Breast epithelium (tissue), 4 donors: ENCODE measurements at regions not wholly inside any gene's neighbourhood (a gene's known extent, or its start where the extent isn't known, plus 50 kb on each side); places are given as distances from the start of the nearest gene placed in this dataset.

Source experiments
- DNase-seq, 2 donors: peaks; one replicate each; pipeline ENCODE4 v3.0.0-alpha.2; 2019; ENCODE audit warnings: low spot score in 2 of 2
- H3K27ac ChIP-seq, 2 donors: fragments of 200-600 bp; sonication (generic) in 1 of 2; one replicate each; pipeline ENCODE4 v1.5.1; 2016 to 2019; ENCODE audit warnings: mild to moderate bottlenecking in 1 of 2
- H3K27me3 ChIP-seq, 2 donors: fragments of 200-600 bp; sonication (generic) in 1 of 2; one replicate each; pipeline versions ENCODE4 v1.5.1 to v1.6.0; 2017 to 2019; ENCODE audit warnings: control low read depth in 1 of 2, mild to moderate bottlenecking in 1 of 2
- H3K36me3 ChIP-seq: fragments of 200-600 bp; one replicate; pipeline ENCODE4 v1.5.1; 2019
- H3K4me1 ChIP-seq, 2 donors: fragments of 200-600 bp; sonication (generic); one replicate each; pipeline ENCODE4 v1.5.1; 2016 to 2019; ENCODE audit warnings: control low read depth in 1 of 2
- H3K4me3 ChIP-seq, 3 donors: fragments of 200-600 bp; sonication (generic); 1 replicate in 2 of 3; 2 replicates in 1 of 3; pipeline ENCODE4 v1.5.1; 2016 to 2019; ENCODE audit warnings: mild to moderate bottlenecking in 3 of 3, moderate library complexity in 2 of 3
- H3K9me3 ChIP-seq, 2 donors: fragments of 200-600 bp; sonication (generic) in 1 of 2; one replicate each; pipeline ENCODE4 v1.5.1; 2016 to 2019; ENCODE audit warnings: control low read depth in 1 of 2
- CTCF ChIP-seq, 3 donors: fragments of 450-650 bp; IDR thresholded peaks; one replicate each; pipeline ENCODE4 v1.5.1; 2016 to 2017; ENCODE audit warnings: antibody characterized with exemption in 3 of 3, mild to moderate bottlenecking in 3 of 3, moderate library complexity in 3 of 3
- POLR2A ChIP-seq: fragments of 450-650 bp; IDR thresholded peaks from one replicate; pipeline ENCODE4 v1.6.1; 2016; ENCODE audit warnings: antibody characterized with exemption, mild to moderate bottlenecking, moderate library complexity
- POLR2AphosphoS5 ChIP-seq, 3 donors: sonication (generic); formaldehyde crosslinking; IDR thresholded peaks; one replicate each; pipeline ENCODE4 v1.6.1; 2017; ENCODE audit warnings: antibody characterized with exemption in 3 of 3
- intact Hi-C: fragments of 100-400 bp; cut with DNase I; formaldehyde crosslinking; loops from one replicate; pipeline ENCODE4 v1.15.1; 2023; ENCODE audit warnings: low total_unique reads

- H3K36me3 ChIP-seq: no peaks in the 10 kb centered on the region
- H3K4me3 ChIP-seq: no peak overlapping the region
- intact Hi-C loops: no loop called here
- no peak for TF ChIP-seq POLR2A
- TF ChIP-seq CTCF (IDR thresholded peaks at IDR 0.05): no peak
- TF ChIP-seq POLR2AphosphoS5 (IDR thresholded peaks at IDR 0.05): no peak
- no peaks in the 10 kb centered on the region for H3K9me3 ChIP-seq
- no peaks in the 10 kb centered on the region for H3K27me3 ChIP-seq
- DNase-seq: no peak
- H3K4me1 ChIP-seq: no peaks in the 10 kb centered on the region
- H3K27ac ChIP-seq: no peak overlapping the region
These were observed 103.5 kb upstream of the KIF2B start for GRCh38 chr17:53719229-53719628.

GRCh38 chr17:53707566-53707965, 115.2 kb upstream of the KIF2B start:
- Histone ChIP-seq H3K27ac (no peak overlapping the region), H3K4me1 (no peaks in the 10 kb centered on the region), H3K4me3 (no peak overlapping the region), H3K27me3 (no peaks in the 10 kb centered on the region), H3K36me3 (no peaks in the 10 kb centered on the region), H3K9me3 (no peaks in the 10 kb centered on the region)
- intact Hi-C loops: no loop called here
- no peak for DNase-seq
- TF ChIP-seq CTCF (IDR thresholded peaks at IDR 0.05) (no peak), POLR2A (no peak), POLR2AphosphoS5 (IDR thresholded peaks at IDR 0.05) (no peak)

GRCh38 chr17:53696286-53696685, 126.4 kb upstream of the KIF2B start:
- Histone ChIP-seq H3K4me3 (no peak overlapping the region), H3K36me3 (no peaks in the 10 kb centered on the region), H3K4me1 (no peaks in the 10 kb centered on the region), H3K27ac (no peak overlapping the region), H3K27me3 (no peaks in the 10 kb centered on the region), H3K9me3 (no peaks in the 10 kb centered on the region)
- TF ChIP-seq POLR2A (no peak), POLR2AphosphoS5 (IDR thresholded peaks at IDR 0.05) (no peak)
- intact Hi-C loops: no loop called here
- no peak for DNase-seq

GRCh38 chr17:53687324-53687723, 135.4 kb upstream of the KIF2B start:
- no peak overlapping the region for H3K27ac ChIP-seq
- TF ChIP-seq CTCF (IDR thresholded peaks at IDR 0.05) (no peak), POLR2A (no peak), POLR2AphosphoS5 (IDR thresholded peaks at IDR 0.05) (no peak)
- peaks cover 7 to 9% of the 10 kb centered on the region in 2 donors for H3K9me3 ChIP-seq
- DNase-seq: no peak
- no peaks in the 10 kb centered on the region for H3K4me1 ChIP-seq
- H3K36me3 ChIP-seq: no peaks in the 10 kb centered on the region
- H3K27me3 ChIP-seq: no peaks in the 10 kb centered on the region
- H3K4me3 ChIP-seq: no peak overlapping the region
- intact Hi-C loops: no loop called here

GRCh38 chr17:53680745-53681144, 142.0 kb upstream of the KIF2B start:
- intact Hi-C loops: no loop called here
- Histone ChIP-seq H3K4me1 (no peaks in the 10 kb centered on the region), H3K36me3 (no peaks in the 10 kb centered on the region), H3K4me3 (no peak overlapping the region), H3K9me3 (peaks cover 3 to 27% of the 10 kb centered on the region in 2 donors), H3K27ac (no peak overlapping the region), H3K27me3 (no peaks in the 10 kb centered on the region)
- no peak for TF ChIP-seq CTCF (IDR thresholded peaks at IDR 0.05)
- no peak for TF ChIP-seq POLR2A
- no peak for TF ChIP-seq POLR2AphosphoS5 (IDR thresholded peaks at IDR 0.05)
- no peak for DNase-seq

GRCh38 chr17:53668854-53669253, 153.9 kb upstream of the KIF2B start:
- intact Hi-C loops: no loop called here
- H3K9me3 ChIP-seq: no peaks in the 10 kb centered on the region
- H3K27me3 ChIP-seq: no peaks in the 10 kb centered on the region
- no peak overlapping the region for H3K4me3 ChIP-seq
- no peak for TF ChIP-seq POLR2AphosphoS5 (IDR thresholded peaks at IDR 0.05)
- TF ChIP-seq POLR2A: no peak
- no peak for TF ChIP-seq CTCF (IDR thresholded peaks at IDR 0.05)
- DNase-seq: no peak
- no peak overlapping the region for H3K27ac ChIP-seq
- H3K4me1 ChIP-seq: no peaks in the 10 kb centered on the region
- no peaks in the 10 kb centered on the region for H3K36me3 ChIP-seq
